ENCODE measurements at regions not wholly inside any gene's neighbourhood (a gene's known extent, or its start where the extent isn't known, plus 50 kb on each side); places are given as distances from the start of the nearest gene placed in this dataset.

DNA sequence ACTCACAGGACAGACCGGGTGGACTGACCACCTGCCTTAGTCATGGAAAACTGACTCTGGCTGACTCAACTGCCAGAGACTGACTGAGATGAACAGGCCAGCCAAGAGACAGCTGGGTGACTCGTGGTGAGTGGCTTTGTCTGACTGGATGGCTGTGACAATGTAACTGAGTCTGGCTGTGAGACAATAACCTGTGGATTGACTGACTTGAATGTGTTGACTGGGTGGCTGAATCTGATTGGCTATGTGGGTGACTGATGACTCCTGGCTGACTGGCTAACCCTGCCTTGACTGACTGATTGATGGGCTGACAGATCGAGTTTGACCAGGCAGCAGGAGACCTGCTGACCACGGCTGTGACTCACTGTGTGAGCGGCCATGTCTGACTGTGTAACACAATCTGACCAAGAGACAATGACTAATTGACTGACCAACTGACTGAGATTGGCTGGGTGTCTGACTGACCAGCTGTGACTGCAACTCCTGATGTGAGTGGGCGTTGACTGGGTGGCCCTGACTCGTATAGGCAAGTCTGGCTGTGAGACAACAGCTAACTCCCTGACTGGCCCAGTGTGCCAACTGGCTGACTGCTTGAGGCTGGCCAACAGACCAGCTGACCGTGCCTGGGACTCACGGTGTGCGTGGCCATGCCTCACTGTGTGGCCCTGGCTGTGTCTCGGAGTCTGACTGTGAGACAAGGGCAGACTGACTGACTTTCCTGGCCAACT lies 509.1 kb downstream of the SHQ1 start:
- Histone ChIP-seq H3K4me3 (no peak overlapping the region), H3K27ac (no peak overlapping the region), H3K9me3 (no peaks in the 10 kb centered on the region), H3K27me3 (no peaks in the 10 kb centered on the region), H3K4me1 (peaks cover 0 to 22% (median 20%) of the 10 kb centered on the region in 4 donors), H3K36me3 (no peaks in the 10 kb centered on the region)
- DNase-seq, result peak; percentile 35 to 78
- TF ChIP-seq, protein P1, sequence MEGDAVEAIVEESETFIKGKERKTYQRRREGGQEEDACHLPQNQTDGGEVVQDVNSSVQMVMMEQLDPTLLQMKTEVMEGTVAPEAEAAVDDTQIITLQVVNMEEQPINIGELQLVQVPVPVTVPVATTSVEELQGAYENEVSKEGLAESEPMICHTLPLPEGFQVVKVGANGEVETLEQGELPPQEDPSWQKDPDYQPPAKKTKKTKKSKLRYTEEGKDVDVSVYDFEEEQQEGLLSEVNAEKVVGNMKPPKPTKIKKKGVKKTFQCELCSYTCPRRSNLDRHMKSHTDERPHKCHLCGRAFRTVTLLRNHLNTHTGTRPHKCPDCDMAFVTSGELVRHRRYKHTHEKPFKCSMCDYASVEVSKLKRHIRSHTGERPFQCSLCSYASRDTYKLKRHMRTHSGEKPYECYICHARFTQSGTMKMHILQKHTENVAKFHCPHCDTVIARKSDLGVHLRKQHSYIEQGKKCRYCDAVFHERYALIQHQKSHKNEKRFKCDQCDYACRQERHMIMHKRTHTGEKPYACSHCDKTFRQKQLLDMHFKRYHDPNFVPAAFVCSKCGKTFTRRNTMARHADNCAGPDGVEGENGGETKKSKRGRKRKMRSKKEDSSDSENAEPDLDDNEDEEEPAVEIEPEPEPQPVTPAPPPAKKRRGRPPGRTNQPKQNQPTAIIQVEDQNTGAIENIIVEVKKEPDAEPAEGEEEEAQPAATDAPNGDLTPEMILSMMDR (IDR thresholded peaks at IDR 0.05), result no peak
- intact Hi-C loops (cut with DNase I; ENCODE audit: low total_unique reads), result no loop called here

DNA sequence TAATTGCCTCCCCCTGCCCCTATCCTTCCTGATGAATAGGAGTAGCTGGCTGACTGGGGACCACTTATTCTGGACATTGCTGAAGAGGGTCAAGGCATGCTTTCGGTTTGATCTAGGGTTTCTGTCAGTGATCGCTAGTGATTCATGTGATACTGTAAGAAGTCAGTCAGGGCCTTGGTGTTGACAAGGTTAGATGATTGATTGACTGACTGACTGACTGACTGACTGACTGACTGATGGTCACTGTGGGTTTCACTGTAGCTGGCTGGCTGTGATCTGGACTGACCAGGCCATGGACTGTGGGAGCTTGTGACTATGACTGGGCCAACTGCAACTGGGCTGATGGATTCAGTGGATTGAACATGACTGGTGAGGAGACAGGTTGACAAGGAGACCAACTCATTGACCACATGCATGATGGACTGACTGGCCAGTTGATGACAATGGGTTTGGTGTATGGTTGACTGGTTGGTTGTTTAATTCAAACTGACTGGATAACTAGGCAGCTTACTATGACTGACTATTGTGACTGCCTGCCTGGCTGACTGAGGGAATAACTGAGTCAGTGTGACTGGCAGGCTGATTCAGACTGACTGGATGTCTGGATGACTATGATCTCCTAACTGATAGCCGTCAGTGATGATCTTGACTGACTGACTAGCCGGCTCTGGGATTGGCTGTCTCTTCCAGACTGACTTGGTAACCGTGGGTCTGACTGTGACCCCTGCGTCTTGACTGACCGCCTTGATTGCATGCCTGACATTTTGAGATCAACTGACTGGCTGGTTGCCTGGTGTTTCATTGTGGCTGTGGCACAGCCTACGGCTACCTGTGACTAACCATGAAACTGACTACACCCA lies 509.9 kb downstream of the SHQ1 start:
- DNase-seq, result peak in 1 of 2 donors; percentile 56
- no peak overlapping the region for H3K27ac ChIP-seq
- peaks cover 0 to 22% (median 20%) of the 10 kb centered on the region in 4 donors for H3K4me1 ChIP-seq
- intact Hi-C loops (cut with DNase I; ENCODE audit: low total_unique reads), result no loop called here
- no peak overlapping the region for H3K4me3 ChIP-seq
- no peaks in the 10 kb centered on the region for H3K9me3 ChIP-seq
- TF ChIP-seq, protein P1 (IDR thresholded peaks at IDR 0.05), result no peak
- no peaks in the 10 kb centered on the region for H3K27me3 ChIP-seq
- no peaks in the 10 kb centered on the region for H3K36me3 ChIP-seq

DNA sequence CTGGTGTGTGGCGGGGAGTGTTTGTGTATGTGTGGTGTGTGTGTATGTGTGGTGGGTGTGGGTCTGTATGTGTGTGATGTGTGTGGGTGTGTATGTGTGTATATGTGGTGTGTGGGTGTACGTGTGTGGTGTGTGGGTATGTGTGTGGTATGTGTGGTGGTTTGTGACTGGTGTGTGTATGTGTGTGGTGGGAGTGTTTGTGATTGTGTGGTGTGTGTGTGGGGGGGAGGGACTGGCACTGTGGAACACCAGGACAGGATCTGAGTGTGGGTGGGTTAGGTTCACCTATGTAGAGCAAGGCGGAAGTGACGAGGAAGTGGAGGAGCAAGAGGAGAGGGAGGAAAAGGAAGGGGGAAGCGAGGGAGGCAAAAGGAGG lies 510.8 kb downstream of the SHQ1 start:
- Histone ChIP-seq H3K36me3 (no peaks in the 10 kb centered on the region), H3K4me1 (peaks cover 0 to 22% (median 18%) of the 10 kb centered on the region in 4 donors), H3K27me3 (no peaks in the 10 kb centered on the region), H3K9me3 (no peaks in the 10 kb centered on the region), H3K27ac (no peak overlapping the region), H3K4me3 (no peak overlapping the region)
- TF ChIP-seq, protein P1 (IDR thresholded peaks at IDR 0.05), result no peak
- intact Hi-C loops (cut with DNase I; ENCODE audit: low total_unique reads), result no loop called here
- peak in 1 of 2 donors; percentile 37 for DNase-seq

DNA sequence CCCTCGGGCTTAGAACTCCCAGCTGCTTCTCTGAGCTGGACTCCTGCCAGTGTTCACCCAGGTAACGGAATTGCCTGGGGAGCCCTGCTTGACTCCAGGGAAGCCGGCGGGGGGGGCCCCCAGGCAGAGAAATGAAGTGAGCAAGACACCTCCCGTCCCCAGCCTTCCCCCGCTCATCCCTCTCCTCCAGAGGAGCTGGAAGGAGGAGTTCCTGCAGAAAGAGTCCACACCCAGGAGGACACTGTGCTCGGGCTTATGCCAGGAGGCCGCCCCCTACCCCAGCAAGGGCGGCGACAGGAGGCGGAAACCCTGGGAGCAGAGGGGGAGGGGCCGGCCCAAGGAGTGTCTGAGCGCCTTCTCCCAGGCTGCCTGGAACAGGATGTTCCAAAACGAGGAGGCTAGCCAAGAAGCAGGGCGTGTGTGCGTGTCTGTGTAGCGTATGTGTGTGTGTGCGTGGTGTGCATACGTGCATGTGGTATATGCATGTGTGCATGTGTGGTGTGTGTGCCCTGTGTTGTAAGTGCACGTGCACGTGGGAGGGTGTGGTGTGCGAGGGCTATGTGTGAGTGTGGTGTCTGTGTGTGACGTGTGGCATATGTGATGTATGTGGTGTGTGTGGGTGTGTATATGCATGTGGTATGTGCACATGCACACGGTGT lies 511.3 kb downstream of the SHQ1 start:
- DNase-seq, result peak; percentile 69 to 87
- no peaks in the 10 kb centered on the region for H3K9me3 ChIP-seq
- H3K27ac ChIP-seq, result no peak overlapping the region
- no peaks in the 10 kb centered on the region for H3K36me3 ChIP-seq
- TF ChIP-seq, protein P1 (IDR thresholded peaks at IDR 0.05), result no peak
- intact Hi-C loops (cut with DNase I; ENCODE audit: low total_unique reads), result no loop called here
- no peaks in the 10 kb centered on the region for H3K27me3 ChIP-seq
- H3K4me1 ChIP-seq, result peaks cover 0 to 22% (median 18%) of the 10 kb centered on the region in 4 donors
- H3K4me3 ChIP-seq, result peak overlapping the region in 1 of 2 donors; percentile 16

DNA sequence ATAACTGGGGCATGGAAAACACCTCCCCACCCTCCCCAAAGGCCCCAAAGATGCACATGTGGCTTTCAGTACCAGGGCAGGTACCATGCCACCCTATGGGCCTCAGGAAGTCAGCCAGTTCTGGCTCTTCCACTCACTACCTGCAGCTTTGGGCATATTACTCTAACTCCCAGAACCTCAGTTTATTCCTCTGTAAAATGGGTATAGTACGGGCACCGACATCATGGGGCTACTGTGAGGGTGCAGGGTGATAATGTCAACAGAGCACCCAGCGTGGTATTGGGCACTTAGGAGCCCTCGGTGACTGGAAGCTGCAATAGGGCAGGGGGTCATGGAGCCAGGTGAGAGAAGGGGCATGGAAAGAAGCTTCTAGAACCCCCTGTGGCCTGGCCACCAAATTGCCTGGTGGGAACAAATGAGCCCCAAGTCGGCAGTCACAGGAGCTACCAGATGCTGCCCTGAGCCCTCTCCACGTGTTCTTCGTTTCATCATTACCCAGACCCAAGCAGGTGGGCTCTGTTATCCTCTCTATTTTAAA lies 512.1 kb downstream of the SHQ1 start:
- peaks cover 0 to 22% (median 18%) of the 10 kb centered on the region in 4 donors for H3K4me1 ChIP-seq

More for the DNA sequence above, 512.1 kb downstream of the SHQ1 start:
- Histone ChIP-seq H3K9me3 (no peaks in the 10 kb centered on the region), H3K27me3 (no peaks in the 10 kb centered on the region), H3K4me3 (no peak overlapping the region), H3K36me3 (no peaks in the 10 kb centered on the region), H3K27ac (no peak overlapping the region)
- intact Hi-C loops (cut with DNase I; ENCODE audit: low total_unique reads), result no loop called here
- peak in 1 of 2 donors; percentile 37 for DNase-seq
- TF ChIP-seq, protein P1 (IDR thresholded peaks at IDR 0.05), result no peak

Data from tibial artery (tissue), 4 donors.